H1 (cell line): ENCODE measurements at regions not wholly inside any gene's neighbourhood (a gene's known extent, or its start where the extent isn't known, plus 50 kb on each side); places are given as distances from the start of the nearest gene placed in this dataset.

Experiments used
- CTCF ChIA-PET: fragments of 300-600 bp; sonication (Branson Sonifier 250); formaldehyde crosslinking; loops from one replicate; lab custom pipeline; 2021; ENCODE audit not compliant: partially characterized antibody; lab: Charles Lee
- POLR2A ChIA-PET: fragments of 300-600 bp; sonication (Branson Sonifier 250); formaldehyde crosslinking; loops from one replicate; lab custom pipeline; 2021; ENCODE audit warnings: inconsistent platforms; ENCODE audit not compliant: partially characterized antibody; lab: Charles Lee
- DNase-seq, 2 experiments: peaks; one replicate each; pipeline versions ENCODE4 v3.0.0 to v3.0.0-alpha.2; 2010 to 2022; ENCODE audit warnings: low spot score in 2 of 2, low read depth in 1 of 2, mixed read lengths in 1 of 2
- FAIRE-seq: peaks from 2 replicates; lab custom pipeline; 2011; peaks lifted over from hg19 to GRCh38; lab: Jason Lieb, UNC
- H2AFZ ChIP-seq: 2 replicates; pipeline ENCODE4 v1.8.1; 2012; ENCODE audit warnings: low read length, inconsistent platforms
- H2AK5ac ChIP-seq: 2 replicates; pipeline ENCODE4 v1.6.1; 2013; ENCODE audit warnings: low read depth, low read length
- H2BK120ac ChIP-seq: replicated peaks from 2 replicates; pipeline ENCODE3; 2013; ENCODE audit warnings: low read depth, low read length, inconsistent platforms
- H2BK12ac ChIP-seq: 2 replicates; pipeline ENCODE4 v1.6.1; 2013; ENCODE audit warnings: low read depth, low read length
- H2BK15ac ChIP-seq: 2 replicates; pipeline ENCODE4 v1.6.1; 2013; ENCODE audit warnings: low read length
- H2BK20ac ChIP-seq: 2 replicates; pipeline ENCODE4 v1.6.1; 2013; ENCODE audit warnings: low read length
- H2BK5ac ChIP-seq: 2 replicates; pipeline ENCODE4 v1.6.1; 2013; ENCODE audit warnings: low read depth, low read length
- H3K14ac ChIP-seq: 2 replicates; pipeline ENCODE4 v1.6.1; 2013; ENCODE audit warnings: inconsistent platforms; ENCODE audit not compliant: insufficient read length
- H3K18ac ChIP-seq: 2 replicates; pipeline ENCODE4 v1.6.1; 2013; ENCODE audit warnings: low read length; ENCODE audit errors: extremely low read depth
- H3K23ac ChIP-seq: 2 replicates; pipeline ENCODE4 v1.6.1; 2013; ENCODE audit warnings: inconsistent platforms; ENCODE audit not compliant: insufficient read length
- H3K23me2 ChIP-seq: 2 replicates; pipeline ENCODE4 v1.6.1; 2013; ENCODE audit warnings: low read depth, low read length
- H3K27ac ChIP-seq: 2 replicates; pipeline ENCODE4 v1.6.1; 2011; ENCODE audit warnings: low read depth, low read length, inconsistent platforms
- H3K27me3 ChIP-seq, 4 experiments: replicated peaks in 1 of 4; 1 replicate in 1 of 4; 2 replicates in 3 of 4; pipeline versions ENCODE4 v1.6.1 to v1.8.1; 2011 to 2013; ENCODE audit warnings: low read length in 3 of 4, mild to moderate bottlenecking in 3 of 4, inconsistent platforms in 2 of 4, mixed read lengths in 2 of 4, moderate library complexity in 1 of 4; ENCODE audit not compliant: control insufficient read depth in 3 of 4, insufficient read depth in 3 of 4; ENCODE audit errors: extremely low read depth in 1 of 4
- H3K36me3 ChIP-seq, 4 experiments: 2 replicates each; pipeline versions ENCODE4 v1.6.1 to v1.8.1; 2011 to 2013; ENCODE audit warnings: mild to moderate bottlenecking in 4 of 4, low read length in 3 of 4, moderate library complexity in 2 of 4, control low read depth in 1 of 4, inconsistent platforms in 1 of 4; ENCODE audit not compliant: insufficient read depth in 4 of 4, control insufficient read depth in 2 of 4
- H3K4ac ChIP-seq: replicated peaks from 2 replicates; pipeline ENCODE3; 2013; ENCODE audit warnings: low read length, low read depth, mixed read lengths, inconsistent platforms; ENCODE audit not compliant: insufficient read length
- H3K4me1 ChIP-seq, 4 experiments: replicated peaks in 1 of 4; 1 replicate in 1 of 4; 2 replicates in 3 of 4; pipeline versions ENCODE4 v1.6.1 to v1.8.1; 2011 to 2013; ENCODE audit warnings: low read length in 3 of 4, inconsistent platforms in 2 of 4, mixed read lengths in 1 of 4; ENCODE audit not compliant: insufficient read depth in 4 of 4, control insufficient read depth in 3 of 4
- H3K4me2 ChIP-seq, 2 experiments: 2 replicates each; pipeline versions ENCODE4 v1.6.1 to v1.8.1; 2011 to 2013; ENCODE audit warnings: low read depth in 2 of 2, low read length in 2 of 2, control low read depth in 1 of 2, inconsistent platforms in 1 of 2, mild to moderate bottlenecking in 1 of 2; ENCODE audit not compliant: insufficient read depth in 1 of 2
- H3K4me3 ChIP-seq, 4 experiments: fragments of 200-600, 300-600 bp in 1 of 4; sonication (generic), shearing (Covaris generic), sonication (Bioruptor Twin) in 1 of 4; 2 replicates each; pipeline versions ENCODE4 v1.5.1 to v1.8.1; 2011 to 2016; ENCODE audit warnings: low read length in 4 of 4, low read depth in 3 of 4, control low read depth in 2 of 4, inconsistent platforms in 2 of 4, mild to moderate bottlenecking in 2 of 4, mixed read lengths in 1 of 4, moderate library complexity in 1 of 4; ENCODE audit not compliant: insufficient read depth in 2 of 4; ENCODE audit errors: extremely low read depth in 1 of 4
- H3K56ac ChIP-seq: replicated peaks from 2 replicates; pipeline ENCODE3; 2013; ENCODE audit warnings: low read depth, mild to moderate bottlenecking, mixed read lengths, low read length, inconsistent platforms; ENCODE audit not compliant: insufficient read length
- H3K79me1 ChIP-seq: 2 replicates; pipeline ENCODE4 v1.6.1; 2013; ENCODE audit warnings: low read depth, low read length, control low read depth
- H3K79me2 ChIP-seq, 2 experiments: 2 replicates each; pipeline versions ENCODE4 v1.6.1 to v1.8.1; 2012 to 2013; ENCODE audit warnings: low read length in 2 of 2, mild to moderate bottlenecking in 2 of 2, inconsistent platforms in 1 of 2; ENCODE audit not compliant: insufficient read depth in 2 of 2, control insufficient read depth in 1 of 2
- H3K9ac ChIP-seq, 4 experiments: replicated peaks in 1 of 4; 1 replicate in 1 of 4; 2 replicates in 3 of 4; pipeline versions ENCODE4 v1.6.1 to v1.8.1; 2011 to 2013; ENCODE audit warnings: low read depth in 3 of 4, low read length in 3 of 4, control low read depth in 2 of 4, mild to moderate bottlenecking in 2 of 4, moderate library complexity in 2 of 4, inconsistent platforms in 1 of 4; ENCODE audit errors: extremely low read depth in 1 of 4
- H3K9me3 ChIP-seq, 2 experiments: 2 replicates each; pipeline versions ENCODE4 v1.6.1 to v1.8.1; 2012 to 2013; ENCODE audit warnings: mild to moderate bottlenecking in 2 of 2, moderate library complexity in 2 of 2, control low read depth in 1 of 2, inconsistent platforms in 1 of 2, low read depth in 1 of 2, low read length in 1 of 2, mixed read lengths in 1 of 2; ENCODE audit not compliant: insufficient read depth in 2 of 2
- H4K20me1 ChIP-seq, 2 experiments: replicated peaks in 1 of 2; 2 replicates each; pipeline versions ENCODE3 to v1.8.1; 2011 to 2013; ENCODE audit warnings: inconsistent platforms in 2 of 2, low read length in 2 of 2, mild to moderate bottlenecking in 1 of 2; ENCODE audit not compliant: insufficient read depth in 2 of 2, control insufficient read depth in 1 of 2
- H4K5ac ChIP-seq: 2 replicates; pipeline ENCODE4 v1.6.1; 2013; ENCODE audit warnings: low read length, low read depth, mixed read lengths, inconsistent platforms; ENCODE audit not compliant: insufficient read length
- H4K8ac ChIP-seq: 2 replicates; pipeline ENCODE4 v1.8.0; 2013; ENCODE audit warnings: mild to moderate bottlenecking, moderate library complexity, low read length, inconsistent platforms; ENCODE audit not compliant: insufficient read depth; ENCODE audit errors: extremely low read depth
- H4K91ac ChIP-seq: replicated peaks from 2 replicates; pipeline ENCODE3; 2013; ENCODE audit warnings: low read length, mixed read lengths, inconsistent platforms; ENCODE audit not compliant: insufficient read length
- E2F6 ChIP-seq: IDR thresholded peaks from 2 replicates; pipeline ENCODE4 v1.6.1; 2012; ENCODE audit warnings: inconsistent platforms
- GTF2F1 ChIP-seq: IDR thresholded peaks from 2 replicates; pipeline ENCODE4 v1.6.1; 2012; ENCODE audit warnings: low read depth, low read length, improper control_type of control experiment, borderline replicate concordance
- NANOG ChIP-seq: IDR thresholded peaks from 2 replicates; pipeline ENCODE4 v1.6.1; 2011; ENCODE audit warnings: low read length, low read depth, mild to moderate bottlenecking, inconsistent platforms; ENCODE audit not compliant: insufficient read depth, poor library complexity, severe bottlenecking
- RAD21 ChIP-seq, 2 experiments: IDR thresholded peaks in 1 of 2; conservative IDR thresholded peaks in 1 of 2; 2 replicates each; pipeline ENCODE4 v1.6.1; 2011; ENCODE audit warnings: low read depth in 2 of 2, low read length in 2 of 2, improper control_type of control experiment in 1 of 2, inconsistent platforms in 1 of 2, mild to moderate bottlenecking in 1 of 2, moderate library complexity in 1 of 2
- SP2 ChIP-seq: IDR thresholded peaks from 2 replicates; pipeline ENCODE4 v1.6.1; 2012; ENCODE audit warnings: mild to moderate bottlenecking, low read length, inconsistent platforms
- SRF ChIP-seq: IDR thresholded peaks from 2 replicates; pipeline ENCODE4 v1.6.1; 2011; ENCODE audit warnings: mild to moderate bottlenecking, low read depth, low read length, moderate library complexity
- TCF12 ChIP-seq: IDR thresholded peaks from 2 replicates; pipeline ENCODE4 v1.6.1; 2011; ENCODE audit warnings: low read depth, mild to moderate bottlenecking, low read length
- TEAD4 ChIP-seq: IDR thresholded peaks from 2 replicates; pipeline ENCODE4 v1.6.1; 2012; ENCODE audit warnings: low read depth, low read length, inconsistent platforms, mixed read lengths
- WGBS, 2 experiments: shearing (Covaris generic) in 1 of 2; methylation state at CpG; one replicate each; pipeline versions ENCODE4 v1.1.6 to v1.1.7; 2013 to 2015; ENCODE audit warnings: low lambda C conversion rate in 2 of 2, mixed read lengths in 2 of 2, inconsistent platforms in 1 of 2, low coverage in 1 of 2, missing lambda C conversion rate in 1 of 2; ENCODE audit not compliant: insufficient replicate concordance in 2 of 2, insufficient coverage in 1 of 2, insufficient read length in 1 of 2; ENCODE audit errors: extremely low coverage in 1 of 2, missing lambda C conversion rate in 1 of 2; 5-methylcytosine and 5-hydroxymethylcytosine counted together
- TF ChIP-seq, protein P1 (sequence below): IDR thresholded peaks from 2 replicates; pipeline ENCODE4 v1.6.1; 2012; ENCODE audit warnings: inconsistent platforms

GRCh38 chr9:111237447-111237846, 92.6 kb downstream of the OR2K2 start:
- Histone ChIP-seq H2AFZ (no peak overlapping the region), H3K56ac (no peak overlapping the region), H3K79me1 (no peaks in the 10 kb centered on the region), H3K27me3 (no peaks in the 10 kb centered on the region), H3K9ac (no peak overlapping the region), H3K23me2 (no peaks in the 10 kb centered on the region), H3K9me3 (no peaks in the 10 kb centered on the region), H3K18ac (no peak overlapping the region), H3K4ac (no peak overlapping the region), H3K36me3 (no peaks in the 10 kb centered on the region), H2AK5ac (no peak overlapping the region), H2BK5ac (no peak overlapping the region), H2BK20ac (no peak overlapping the region), H3K14ac (no peak overlapping the region), H2BK12ac (no peak overlapping the region), H2BK120ac (no peak overlapping the region), H3K4me3 (no peak overlapping the region), H3K4me2 (no peak overlapping the region), H3K4me1 (peaks cover under 1 to 5% (median 3%) of the 10 kb centered on the region in 4 experiments; a peak in 4 of 7 replicates), H4K20me1 (no peaks in the 10 kb centered on the region), H3K27ac (no peak overlapping the region), H4K5ac (no peak overlapping the region), H2BK15ac (no peak overlapping the region), H3K79me2 (no peaks in the 10 kb centered on the region), H4K8ac (no peak overlapping the region), H4K91ac (no peak overlapping the region), H3K23ac (no peak overlapping the region)
- FAIRE-seq (no peak), DNase-seq (no peak)
- ChIA-PET POLR2A (no interaction called here), CTCF (interaction anchor here (0.8 kb wide), 1 partner anchor 74 kb away, joined by 3 read pairs; no protein-coding TSS in a partner anchor)
- WGBS, 2 experiments: 91% methylated on average over 1 of the region's 1 CpG; no CpG with 5 or more reads in 1 of the 2 experiments
- TF ChIP-seq SP2 (no peak), TCF12 (no peak), RAD21 (IDR thresholded peaks at IDR 0.05 in 1 of 2, conservative IDR thresholded peaks at IDR 0.05 in 1 of 2; ENCODE audit: low read depth in 2 of 2, low read length in 2 of 2) (no peak), E2F6 (no peak), TEAD4 (no peak), NANOG (no peak), SRF (no peak), GTF2F1 (no peak)
- TF ChIP-seq, protein P1, sequence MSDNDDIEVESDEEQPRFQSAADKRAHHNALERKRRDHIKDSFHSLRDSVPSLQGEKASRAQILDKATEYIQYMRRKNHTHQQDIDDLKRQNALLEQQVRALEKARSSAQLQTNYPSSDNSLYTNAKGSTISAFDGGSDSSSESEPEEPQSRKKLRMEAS: no peak
